ENCODE measurements at regions not wholly inside any gene's neighbourhood (a gene's known extent, or its start where the extent isn't known, plus 50 kb on each side); places are given as distances from the start of the nearest gene placed in this dataset.

GRCh38 chr17:36761203-36761950, 160.0 kb downstream of the MRM1 start:
- ATAC-seq: peak; percentile 66

More at GRCh38 chr17:36761203-36761950, 160.0 kb downstream of the MRM1 start:
- DNase-seq (ENCODE audit: low spot score): peak; percentile 36
- Mint-ChIP-seq H3K4me3 (no peak overlapping the region), H3K4me1 (peaks cover 21% of the 10 kb centered on the region), H3K27ac (no peak overlapping the region), H3K27me3 (ENCODE audit: insufficient read depth, low read depth, poor library complexity) (peaks cover 1% of the 10 kb centered on the region), H3K9me3 (peaks cover 3% of the 10 kb centered on the region; the same call in 1 of the 3 replicates), H3K36me3 (ENCODE audit: low read depth) (no peaks in the 10 kb centered on the region; the same call in 2 of the 3 replicates)
- no peak overlapping the region for H3K4me3 ChIP-seq
- no peak for TF ChIP-seq ZNF114 (CRISPR knock-in tag; IDR thresholded peaks at IDR 0.05)
- TF ChIP-seq CREB1 (CRISPR knock-in tag; IDR thresholded peaks at IDR 0.05; ENCODE audit: low read depth): no peak
- TF ChIP-seq, protein P1, sequence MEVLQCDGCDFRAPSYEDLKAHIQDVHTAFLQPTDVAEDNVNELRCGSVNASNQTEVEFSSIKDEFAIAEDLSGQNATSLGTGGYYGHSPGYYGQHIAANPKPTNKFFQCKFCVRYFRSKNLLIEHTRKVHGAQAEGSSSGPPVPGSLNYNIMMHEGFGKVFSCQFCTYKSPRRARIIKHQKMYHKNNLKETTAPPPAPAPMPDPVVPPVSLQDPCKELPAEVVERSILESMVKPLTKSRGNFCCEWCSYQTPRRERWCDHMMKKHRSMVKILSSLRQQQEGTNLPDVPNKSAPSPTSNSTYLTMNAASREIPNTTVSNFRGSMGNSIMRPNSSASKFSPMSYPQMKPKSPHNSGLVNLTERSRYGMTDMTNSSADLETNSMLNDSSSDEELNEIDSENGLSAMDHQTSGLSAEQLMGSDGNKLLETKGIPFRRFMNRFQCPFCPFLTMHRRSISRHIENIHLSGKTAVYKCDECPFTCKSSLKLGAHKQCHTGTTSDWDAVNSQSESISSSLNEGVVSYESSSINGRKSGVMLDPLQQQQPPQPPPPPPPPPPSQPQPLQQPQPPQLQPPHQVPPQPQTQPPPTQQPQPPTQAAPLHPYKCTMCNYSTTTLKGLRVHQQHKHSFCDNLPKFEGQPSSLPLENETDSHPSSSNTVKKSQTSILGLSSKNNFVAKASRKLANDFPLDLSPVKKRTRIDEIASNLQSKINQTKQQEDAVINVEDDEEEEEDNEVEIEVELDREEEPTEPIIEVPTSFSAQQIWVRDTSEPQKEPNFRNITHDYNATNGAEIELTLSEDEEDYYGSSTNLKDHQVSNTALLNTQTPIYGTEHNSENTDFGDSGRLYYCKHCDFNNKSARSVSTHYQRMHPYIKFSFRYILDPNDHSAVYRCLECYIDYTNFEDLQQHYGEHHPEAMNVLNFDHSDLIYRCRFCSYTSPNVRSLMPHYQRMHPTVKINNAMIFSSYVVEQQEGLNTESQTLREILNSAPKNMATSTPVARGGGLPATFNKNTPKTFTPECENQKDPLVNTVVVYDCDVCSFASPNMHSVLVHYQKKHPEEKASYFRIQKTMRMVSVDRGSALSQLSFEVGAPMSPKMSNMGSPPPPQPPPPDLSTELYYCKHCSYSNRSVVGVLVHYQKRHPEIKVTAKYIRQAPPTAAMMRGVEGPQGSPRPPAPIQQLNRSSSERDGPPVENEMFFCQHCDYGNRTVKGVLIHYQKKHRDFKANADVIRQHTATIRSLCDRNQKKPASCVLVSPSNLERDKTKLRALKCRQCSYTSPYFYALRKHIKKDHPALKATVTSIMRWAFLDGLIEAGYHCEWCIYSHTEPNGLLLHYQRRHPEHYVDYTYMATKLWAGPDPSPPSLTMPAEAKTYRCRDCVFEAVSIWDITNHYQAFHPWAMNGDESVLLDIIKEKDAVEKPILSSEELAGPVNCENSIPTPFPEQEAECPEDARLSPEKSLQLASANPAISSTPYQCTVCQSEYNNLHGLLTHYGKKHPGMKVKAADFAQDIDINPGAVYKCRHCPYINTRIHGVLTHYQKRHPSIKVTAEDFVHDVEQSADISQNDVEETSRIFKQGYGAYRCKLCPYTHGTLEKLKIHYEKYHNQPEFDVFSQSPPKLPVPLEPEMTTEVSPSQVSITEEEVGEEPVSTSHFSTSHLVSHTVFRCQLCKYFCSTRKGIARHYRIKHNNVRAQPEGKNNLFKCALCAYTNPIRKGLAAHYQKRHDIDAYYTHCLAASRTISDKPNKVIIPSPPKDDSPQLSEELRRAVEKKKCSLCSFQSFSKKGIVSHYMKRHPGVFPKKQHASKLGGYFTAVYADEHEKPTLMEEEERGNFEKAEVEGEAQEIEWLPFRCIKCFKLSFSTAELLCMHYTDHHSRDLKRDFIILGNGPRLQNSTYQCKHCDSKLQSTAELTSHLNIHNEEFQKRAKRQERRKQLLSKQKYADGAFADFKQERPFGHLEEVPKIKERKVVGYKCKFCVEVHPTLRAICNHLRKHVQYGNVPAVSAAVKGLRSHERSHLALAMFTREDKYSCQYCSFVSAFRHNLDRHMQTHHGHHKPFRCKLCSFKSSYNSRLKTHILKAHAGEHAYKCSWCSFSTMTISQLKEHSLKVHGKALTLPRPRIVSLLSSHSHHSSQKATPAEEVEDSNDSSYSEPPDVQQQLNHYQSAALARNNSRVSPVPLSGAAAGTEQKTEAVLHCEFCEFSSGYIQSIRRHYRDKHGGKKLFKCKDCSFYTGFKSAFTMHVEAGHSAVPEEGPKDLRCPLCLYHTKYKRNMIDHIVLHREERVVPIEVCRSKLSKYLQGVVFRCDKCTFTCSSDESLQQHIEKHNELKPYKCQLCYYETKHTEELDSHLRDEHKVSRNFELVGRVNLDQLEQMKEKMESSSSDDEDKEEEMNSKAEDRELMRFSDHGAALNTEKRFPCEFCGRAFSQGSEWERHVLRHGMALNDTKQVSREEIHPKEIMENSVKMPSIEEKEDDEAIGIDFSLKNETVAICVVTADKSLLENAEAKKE (CRISPR knock-in tag; IDR thresholded peaks at IDR 0.05): no peak
- no peak for TF ChIP-seq NANOG (IDR thresholded peaks at IDR 0.05; ENCODE audit: borderline replicate concordance)
- no peak for TF ChIP-seq EZH2 (IDR thresholded peaks at IDR 0.05; ENCODE audit: low read depth, unreplicated experiment)
- TF ChIP-seq ETS1 (IDR thresholded peaks at IDR 0.05): no peak
- TF ChIP-seq, protein P2, sequence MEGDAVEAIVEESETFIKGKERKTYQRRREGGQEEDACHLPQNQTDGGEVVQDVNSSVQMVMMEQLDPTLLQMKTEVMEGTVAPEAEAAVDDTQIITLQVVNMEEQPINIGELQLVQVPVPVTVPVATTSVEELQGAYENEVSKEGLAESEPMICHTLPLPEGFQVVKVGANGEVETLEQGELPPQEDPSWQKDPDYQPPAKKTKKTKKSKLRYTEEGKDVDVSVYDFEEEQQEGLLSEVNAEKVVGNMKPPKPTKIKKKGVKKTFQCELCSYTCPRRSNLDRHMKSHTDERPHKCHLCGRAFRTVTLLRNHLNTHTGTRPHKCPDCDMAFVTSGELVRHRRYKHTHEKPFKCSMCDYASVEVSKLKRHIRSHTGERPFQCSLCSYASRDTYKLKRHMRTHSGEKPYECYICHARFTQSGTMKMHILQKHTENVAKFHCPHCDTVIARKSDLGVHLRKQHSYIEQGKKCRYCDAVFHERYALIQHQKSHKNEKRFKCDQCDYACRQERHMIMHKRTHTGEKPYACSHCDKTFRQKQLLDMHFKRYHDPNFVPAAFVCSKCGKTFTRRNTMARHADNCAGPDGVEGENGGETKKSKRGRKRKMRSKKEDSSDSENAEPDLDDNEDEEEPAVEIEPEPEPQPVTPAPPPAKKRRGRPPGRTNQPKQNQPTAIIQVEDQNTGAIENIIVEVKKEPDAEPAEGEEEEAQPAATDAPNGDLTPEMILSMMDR (conservative IDR thresholded peaks at IDR 0.05; ENCODE audit: low read depth in 2 of 2): no peak
- no peak for TF ChIP-seq ZNF331 (CRISPR knock-in tag; IDR thresholded peaks at IDR 0.05; ENCODE audit: low read depth)
- no peak for TF ChIP-seq POLR2AphosphoS5 (IDR thresholded peaks at IDR 0.05; ENCODE audit: low read depth)
- no peak for TF ChIP-seq JUNB (IDR thresholded peaks at IDR 0.05; ENCODE audit: unreplicated experiment)
- TF ChIP-seq STAT1 (IDR thresholded peaks at IDR 0.05; ENCODE audit: unreplicated experiment): no peak
- TF ChIP-seq REST (IDR thresholded peaks at IDR 0.05; ENCODE audit: unreplicated experiment): no peak
- TF ChIP-seq EZH2phosphoT487 (IDR thresholded peaks at IDR 0.05; ENCODE audit: unreplicated experiment): no peak
- H3K79me2 ChIP-seq (replicated peaks; ENCODE audit: insufficient read depth): no peaks in the 10 kb centered on the region
- H3K4me2 ChIP-seq: no peak overlapping the region
- no peaks in the 10 kb centered on the region for H3K36me3 ChIP-seq (ENCODE audit: insufficient read depth)
- no peak overlapping the region for H3K27ac ChIP-seq (ENCODE audit: low read depth)
- H3K9me2 ChIP-seq (ENCODE audit: insufficient read depth): no peaks in the 10 kb centered on the region
- H3K27me3 ChIP-seq (ENCODE audit: insufficient read depth): no peaks in the 10 kb centered on the region
- H3K4me1 ChIP-seq (ENCODE audit: insufficient read depth): peaks cover 4% of the 10 kb centered on the region; the same call in 1 of the 2 replicates
- peak overlapping the region; percentile 88; the same call in 1 of the 2 replicates for H2AFZ ChIP-seq
- H4K20me1 ChIP-seq (replicated peaks; ENCODE audit: insufficient read depth): no peaks in the 10 kb centered on the region
- no peaks in the 10 kb centered on the region for H3F3A ChIP-seq (replicated peaks; ENCODE audit: low read depth)

Measured in GM23338 (cell line).